HG03378 (cell line): ENCODE measurements at regions not wholly inside any gene's neighbourhood (a gene's known extent, or its start where the extent isn't known, plus 50 kb on each side); places are given as distances from the start of the nearest gene placed in this dataset.

Source experiments
- ATAC-seq: cut with Tn5 transposase; IDR thresholded peaks from one replicate; pipeline ENCODE4 v1.9.1; 2021; ENCODE audit warnings: mild to moderate bottlenecking, moderate library complexity; ENCODE audit not compliant: unreplicated experiment

GRCh38 chr6:43951756-43952675 lies 175.2 kb downstream of the MRPL14 start:
- no peak for ATAC-seq

- ATAC-seq: no peak
These were observed 176.0 kb downstream of the MRPL14 start for GRCh38 chr6:43951063-43951755.

GRCh38 chr6:43950731-43951062 lies 176.6 kb downstream of the MRPL14 start:
- ATAC-seq: no peak

GRCh38 chr6:43950051-43950605 lies 177.1 kb downstream of the MRPL14 start:
- no peak for ATAC-seq

- ATAC-seq: no peak
These were observed 177.7 kb downstream of the MRPL14 start for GRCh38 chr6:43949551-43949991.

GRCh38 chr6:43948527-43949485 lies 178.4 kb downstream of the MRPL14 start:
- no peak for ATAC-seq

- ATAC-seq: no peak
These were observed 177.8 kb downstream of the VEGFA start for GRCh38 chr6:43947860-43948259.

GRCh38 chr6:43946641-43947363 lies 176.8 kb downstream of the VEGFA start:
- no peak for ATAC-seq

- ATAC-seq: no peak
These were observed 175.7 kb downstream of the VEGFA start for GRCh38 chr6:43945768-43946080.

GRCh38 chr6:43944908-43945767 lies 175.1 kb downstream of the VEGFA start:
- ATAC-seq: no peak

- ATAC-seq: no peak
These were observed 173.8 kb downstream of the VEGFA start for GRCh38 chr6:43943781-43944250.

- ATAC-seq: no peak
These were observed 173.2 kb downstream of the VEGFA start for GRCh38 chr6:43943099-43943766.

GRCh38 chr6:43942616-43943015 lies 172.6 kb downstream of the VEGFA start:
- ATAC-seq: no peak

GRCh38 chr6:43942011-43942442 lies 172.0 kb downstream of the VEGFA start:
- ATAC-seq: no peak

- ATAC-seq: no peak
These were observed 171.2 kb downstream of the VEGFA start for GRCh38 chr6:43941174-43941573.

- no peak for ATAC-seq
These were observed 170.5 kb downstream of the VEGFA start for GRCh38 chr6:43940393-43941087.

- ATAC-seq: no peak
These were observed 170.0 kb downstream of the VEGFA start for GRCh38 chr6:43940071-43940392.
